GM21447 (cell line): ENCODE measurements at regions not wholly inside any gene's neighbourhood (a gene's known extent, or its start where the extent isn't known, plus 50 kb on each side); places are given as distances from the start of the nearest gene placed in this dataset.

Source experiments
- ATAC-seq: cut with Tn5 transposase; IDR thresholded peaks from one replicate; pipeline ENCODE4 v1.9.1; 2021; ENCODE audit not compliant: unreplicated experiment

GRCh38 chr2:226017537-226017936 is 618.0 kb downstream of the NYAP2 start:
- no peak for ATAC-seq

GRCh38 chr2:226017107-226017506 is 617.6 kb downstream of the NYAP2 start:
- no peak for ATAC-seq

- no peak for ATAC-seq
These were observed 612.4 kb downstream of the NYAP2 start for GRCh38 chr2:226011716-226012450.

- no peak for ATAC-seq
These were observed 602.9 kb downstream of the NYAP2 start for GRCh38 chr2:226002438-226002837.

GRCh38 chr2:226001716-226002115 is 602.2 kb downstream of the NYAP2 start:
- no peak for ATAC-seq

GRCh38 chr2:225999692-226000091 is 600.2 kb downstream of the NYAP2 start:
- ATAC-seq: no peak

GRCh38 chr2:225998653-225999052 is 599.1 kb downstream of the NYAP2 start:
- ATAC-seq: no peak

- ATAC-seq: no peak
These were observed 598.6 kb downstream of the NYAP2 start for GRCh38 chr2:225998116-225998515.

- ATAC-seq: no peak
These were observed 596.9 kb downstream of the NYAP2 start for GRCh38 chr2:225996462-225996828.

- ATAC-seq: no peak
These were observed 596.4 kb downstream of the NYAP2 start for GRCh38 chr2:225995796-225996461.

GRCh38 chr2:225994748-225995405 is 595.4 kb downstream of the NYAP2 start:
- ATAC-seq: no peak

GRCh38 chr2:225993430-225993829 is 593.9 kb downstream of the NYAP2 start:
- ATAC-seq: no peak

GRCh38 chr2:225989809-225990208 is 590.3 kb downstream of the NYAP2 start:
- ATAC-seq: no peak

- no peak for ATAC-seq
These were observed 580.9 kb downstream of the NYAP2 start for GRCh38 chr2:225980372-225980771.

- no peak for ATAC-seq
These were observed 571.9 kb downstream of the NYAP2 start for GRCh38 chr2:225971433-225971832.

- no peak for ATAC-seq
These were observed 549.4 kb downstream of the NYAP2 start for GRCh38 chr2:225948903-225949302.

GRCh38 chr2:225938991-225939390 is 539.5 kb downstream of the NYAP2 start:
- no peak for ATAC-seq

- no peak for ATAC-seq
These were observed 538.2 kb downstream of the NYAP2 start for GRCh38 chr2:225937625-225938187.

- ATAC-seq: no peak
These were observed 533.4 kb downstream of the NYAP2 start for GRCh38 chr2:225932811-225933413.

GRCh38 chr2:225930687-225931086 is 531.2 kb downstream of the NYAP2 start:
- no peak for ATAC-seq

GRCh38 chr2:225920621-225921220 is 521.2 kb downstream of the NYAP2 start:
- ATAC-seq: no peak
